K562 (cell line): ENCODE measurements at regions not wholly inside any gene's neighbourhood (a gene's known extent, or its start where the extent isn't known, plus 50 kb on each side); places are given as distances from the start of the nearest gene placed in this dataset.

Experiments used
- CCNT2 ChIP-seq: IDR thresholded peaks from 2 replicates; pipeline ENCODE4 v1.6.1; 2011; ENCODE audit warnings: borderline replicate concordance, low read depth, mild to moderate bottlenecking, moderate library complexity, mixed read lengths, low read length; ENCODE audit not compliant: insufficient read length; ENCODE audit errors: extremely low read depth
- CEBPG ChIP-seq, 3 experiments: fragments of 200-800 bp in 1 of 3; sonication (Bioruptor generic) in 1 of 3; sonication (generic) in 1 of 3; formaldehyde crosslinking in 1 of 3; IDR thresholded peaks in 2 of 3; conservative IDR thresholded peaks in 1 of 3; 2 replicates each; pipeline versions ENCODE4 v1.6.1 to v1.8.0; 2016 to 2022; ENCODE audit warnings: missing compliant biosample characterization in 2 of 3, missing genetic modification characterization in 2 of 3, mild to moderate bottlenecking in 1 of 3, missing genetic modification reagents in 1 of 3
- ELF2 ChIP-seq: fragments of 250-450 bp; sonication (Bioruptor Pico); IDR thresholded peaks from 2 replicates; pipeline ENCODE4 v1.5.0; 2021; ENCODE audit warnings: mild to moderate bottlenecking
- MTF1 ChIP-seq: fragments of 250-450 bp; sonication (Bioruptor Pico); IDR thresholded peaks from 2 replicates; pipeline ENCODE4 v1.9.0; 2021; ENCODE audit warnings: moderate library complexity, mild to moderate bottlenecking, inconsistent platforms, borderline replicate concordance
- PTBP1 ChIP-seq: fragments of 200-400 bp; formaldehyde crosslinking; IDR thresholded peaks from 2 replicates; pipeline ENCODE4 v1.6.1; 2017; ENCODE audit warnings: low read depth, low read length
- SMAD3 ChIP-seq: fragments of 450-650 bp; formaldehyde crosslinking; conservative IDR thresholded peaks from 2 replicates; pipeline ENCODE4 v1.4.0; 2020; ENCODE audit warnings: mild to moderate bottlenecking
- SMARCE1 ChIP-seq: fragments of 450-650 bp; IDR thresholded peaks from 2 replicates; pipeline ENCODE4 v1.7.1; 2016; ENCODE audit warnings: mild to moderate bottlenecking
- STAG1 ChIP-seq: sonication (generic); formaldehyde crosslinking; IDR thresholded peaks from 2 replicates; pipeline ENCODE4 v1.5.0; 2020; ENCODE audit warnings: missing genetic modification reagents, borderline replicate concordance
- TCF7 ChIP-seq: sonication (generic); IDR thresholded peaks from 2 replicates; pipeline ENCODE4 v1.6.1; 2016; ENCODE audit warnings: antibody characterized with exemption, borderline replicate concordance
- XRCC4 ChIP-seq: IDR thresholded peaks from one replicate; pipeline ENCODE4 v1.6.1; 2011; ENCODE audit not compliant: insufficient read depth, insufficient read length; ENCODE audit errors: extremely low read depth
- ZNF133 ChIP-seq: fragments of 250-450 bp; sonication (Bioruptor Pico); IDR thresholded peaks from 2 replicates; pipeline ENCODE4 v1.4.0; 2020; ENCODE audit warnings: mild to moderate bottlenecking
- ZNF644 ChIP-seq: fragments of 200-800 bp; sonication (Bioruptor generic); IDR thresholded peaks from 2 replicates; pipeline ENCODE4 v1.6.1; 2016; ENCODE audit warnings: low read depth, missing genetic modification characterization, missing compliant biosample characterization
- TF ChIP-seq, protein P1 (sequence below): sonication (generic); formaldehyde crosslinking; IDR thresholded peaks from 2 replicates; pipeline ENCODE4 v1.8.0; 2022; ENCODE audit warnings: mild to moderate bottlenecking, missing genetic modification reagents, borderline replicate concordance
- TF ChIP-seq, protein P2 (sequence below): IDR thresholded peaks from 2 replicates; pipeline ENCODE4 v1.6.1; 2014; ENCODE audit warnings: antibody characterized with exemption
- TF ChIP-seq, protein P3 (sequence below): fragments of 250-450 bp; sonication (Bioruptor Pico); IDR thresholded peaks from 2 replicates; pipeline ENCODE4 v1.8.0; 2022; ENCODE audit warnings: moderate library complexity, mild to moderate bottlenecking, inconsistent platforms
- TF ChIP-seq, protein P4 (sequence below): fragments of 200-400 bp; formaldehyde crosslinking; IDR thresholded peaks from 2 replicates; pipeline ENCODE4 v1.6.1; 2017; ENCODE audit warnings: mild to moderate bottlenecking, low read depth, low read length, moderate library complexity
- TF ChIP-seq, protein P5 (sequence below), 2 experiments: fragments of 450-650 bp in 1 of 2; IDR thresholded peaks; 2 replicates each; pipeline ENCODE4 v1.6.1; 2011 to 2017; ENCODE audit warnings: low read depth in 2 of 2, antibody characterized with exemption in 1 of 2, borderline replicate concordance in 1 of 2, low read length in 1 of 2, mild to moderate bottlenecking in 1 of 2, mixed read lengths in 1 of 2; ENCODE audit not compliant: control insufficient read depth in 1 of 2

DNA sequence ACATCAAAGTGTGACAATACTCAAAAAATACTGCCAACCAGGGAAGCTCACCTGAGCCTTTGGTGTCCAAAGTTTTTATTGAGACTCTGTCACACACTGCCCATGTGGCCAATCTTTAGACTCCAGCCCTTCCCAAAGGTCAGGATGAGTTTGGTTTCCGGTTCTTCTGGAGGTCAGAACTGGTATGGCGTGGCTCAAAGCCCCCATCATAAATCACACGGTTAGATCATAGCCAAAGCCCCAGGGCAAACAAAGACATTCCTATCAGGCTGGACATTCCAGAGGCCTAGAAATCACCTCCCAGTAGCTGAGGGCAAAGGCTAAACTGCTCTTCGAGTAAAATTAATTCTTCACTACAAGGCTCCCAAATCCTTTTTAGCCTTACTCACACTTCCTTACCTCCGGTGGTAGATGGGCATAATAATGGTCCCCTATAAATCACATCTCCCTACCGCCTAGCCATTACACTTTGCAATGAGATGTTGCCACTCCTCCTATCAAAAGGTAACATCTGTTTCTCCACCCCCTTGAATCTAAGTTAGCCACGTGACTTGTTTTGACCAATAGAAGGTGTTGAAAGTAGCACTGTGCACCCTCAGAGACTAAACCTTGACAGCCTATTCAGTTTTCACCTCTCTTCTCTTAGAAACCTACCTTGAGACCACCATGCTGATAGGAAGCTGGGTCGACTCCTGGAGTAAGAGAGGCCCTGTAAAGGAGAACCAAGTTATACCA lies 137.8 kb upstream of the DUSP21 start (continued):
- TF ChIP-seq, protein P1, sequence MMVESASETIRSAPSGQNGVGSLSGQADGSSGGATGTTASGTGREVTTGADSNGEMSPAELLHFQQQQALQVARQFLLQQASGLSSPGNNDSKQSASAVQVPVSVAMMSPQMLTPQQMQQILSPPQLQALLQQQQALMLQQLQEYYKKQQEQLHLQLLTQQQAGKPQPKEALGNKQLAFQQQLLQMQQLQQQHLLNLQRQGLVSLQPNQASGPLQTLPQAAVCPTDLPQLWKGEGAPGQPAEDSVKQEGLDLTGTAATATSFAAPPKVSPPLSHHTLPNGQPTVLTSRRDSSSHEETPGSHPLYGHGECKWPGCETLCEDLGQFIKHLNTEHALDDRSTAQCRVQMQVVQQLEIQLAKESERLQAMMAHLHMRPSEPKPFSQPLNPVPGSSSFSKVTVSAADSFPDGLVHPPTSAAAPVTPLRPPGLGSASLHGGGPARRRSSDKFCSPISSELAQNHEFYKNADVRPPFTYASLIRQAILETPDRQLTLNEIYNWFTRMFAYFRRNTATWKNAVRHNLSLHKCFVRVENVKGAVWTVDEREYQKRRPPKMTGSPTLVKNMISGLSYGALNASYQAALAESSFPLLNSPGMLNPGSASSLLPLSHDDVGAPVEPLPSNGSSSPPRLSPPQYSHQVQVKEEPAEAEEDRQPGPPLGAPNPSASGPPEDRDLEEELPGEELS (CRISPR knock-in tag), result no peak
- no peak for TF ChIP-seq ZNF644 (tag)
- no peak for TF ChIP-seq STAG1
- TF ChIP-seq, protein P2, sequence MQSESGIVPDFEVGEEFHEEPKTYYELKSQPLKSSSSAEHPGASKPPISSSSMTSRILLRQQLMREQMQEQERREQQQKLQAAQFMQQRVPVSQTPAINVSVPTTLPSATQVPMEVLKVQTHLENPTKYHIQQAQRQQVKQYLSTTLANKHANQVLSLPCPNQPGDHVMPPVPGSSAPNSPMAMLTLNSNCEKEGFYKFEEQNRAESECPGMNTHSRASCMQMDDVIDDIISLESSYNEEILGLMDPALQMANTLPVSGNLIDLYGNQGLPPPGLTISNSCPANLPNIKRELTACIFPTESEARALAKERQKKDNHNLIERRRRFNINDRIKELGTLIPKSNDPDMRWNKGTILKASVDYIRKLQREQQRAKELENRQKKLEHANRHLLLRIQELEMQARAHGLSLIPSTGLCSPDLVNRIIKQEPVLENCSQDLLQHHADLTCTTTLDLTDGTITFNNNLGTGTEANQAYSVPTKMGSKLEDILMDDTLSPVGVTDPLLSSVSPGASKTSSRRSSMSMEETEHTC, result no peak
- no peak for TF ChIP-seq CCNT2
- no peak for TF ChIP-seq ELF2 (CRISPR knock-in tag)
- TF ChIP-seq SMAD3 (CRISPR knock-in tag), result no peak
- TF ChIP-seq, protein P3, sequence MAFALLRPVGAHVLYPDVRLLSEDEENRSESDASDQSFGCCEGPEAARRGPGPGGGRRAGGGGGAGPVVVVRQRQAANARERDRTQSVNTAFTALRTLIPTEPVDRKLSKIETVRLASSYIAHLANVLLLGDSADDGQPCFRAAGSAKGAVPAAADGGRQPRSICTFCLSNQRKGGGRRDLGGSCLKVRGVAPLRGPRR, result no peak
- no peak for TF ChIP-seq MTF1 (CRISPR knock-in tag)
- TF ChIP-seq CEBPG (CRISPR knock-in tag; IDR thresholded peaks at IDR 0.05), result no peak
- TF ChIP-seq CEBPG (tag; conservative IDR thresholded peaks at IDR 0.05 in 1 of 2, IDR thresholded peaks at IDR 0.05 in 1 of 2), result no peak
- TF ChIP-seq TCF7, result no peak
- TF ChIP-seq PTBP1, result no peak
- no peak for TF ChIP-seq ZNF133 (CRISPR knock-in tag)
- no peak for TF ChIP-seq SMARCE1
- TF ChIP-seq XRCC4, result no peak
- TF ChIP-seq, protein P4, sequence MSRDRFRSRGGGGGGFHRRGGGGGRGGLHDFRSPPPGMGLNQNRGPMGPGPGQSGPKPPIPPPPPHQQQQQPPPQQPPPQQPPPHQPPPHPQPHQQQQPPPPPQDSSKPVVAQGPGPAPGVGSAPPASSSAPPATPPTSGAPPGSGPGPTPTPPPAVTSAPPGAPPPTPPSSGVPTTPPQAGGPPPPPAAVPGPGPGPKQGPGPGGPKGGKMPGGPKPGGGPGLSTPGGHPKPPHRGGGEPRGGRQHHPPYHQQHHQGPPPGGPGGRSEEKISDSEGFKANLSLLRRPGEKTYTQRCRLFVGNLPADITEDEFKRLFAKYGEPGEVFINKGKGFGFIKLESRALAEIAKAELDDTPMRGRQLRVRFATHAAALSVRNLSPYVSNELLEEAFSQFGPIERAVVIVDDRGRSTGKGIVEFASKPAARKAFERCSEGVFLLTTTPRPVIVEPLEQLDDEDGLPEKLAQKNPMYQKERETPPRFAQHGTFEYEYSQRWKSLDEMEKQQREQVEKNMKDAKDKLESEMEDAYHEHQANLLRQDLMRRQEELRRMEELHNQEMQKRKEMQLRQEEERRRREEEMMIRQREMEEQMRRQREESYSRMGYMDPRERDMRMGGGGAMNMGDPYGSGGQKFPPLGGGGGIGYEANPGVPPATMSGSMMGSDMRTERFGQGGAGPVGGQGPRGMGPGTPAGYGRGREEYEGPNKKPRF, result no peak
- TF ChIP-seq, protein P5, sequence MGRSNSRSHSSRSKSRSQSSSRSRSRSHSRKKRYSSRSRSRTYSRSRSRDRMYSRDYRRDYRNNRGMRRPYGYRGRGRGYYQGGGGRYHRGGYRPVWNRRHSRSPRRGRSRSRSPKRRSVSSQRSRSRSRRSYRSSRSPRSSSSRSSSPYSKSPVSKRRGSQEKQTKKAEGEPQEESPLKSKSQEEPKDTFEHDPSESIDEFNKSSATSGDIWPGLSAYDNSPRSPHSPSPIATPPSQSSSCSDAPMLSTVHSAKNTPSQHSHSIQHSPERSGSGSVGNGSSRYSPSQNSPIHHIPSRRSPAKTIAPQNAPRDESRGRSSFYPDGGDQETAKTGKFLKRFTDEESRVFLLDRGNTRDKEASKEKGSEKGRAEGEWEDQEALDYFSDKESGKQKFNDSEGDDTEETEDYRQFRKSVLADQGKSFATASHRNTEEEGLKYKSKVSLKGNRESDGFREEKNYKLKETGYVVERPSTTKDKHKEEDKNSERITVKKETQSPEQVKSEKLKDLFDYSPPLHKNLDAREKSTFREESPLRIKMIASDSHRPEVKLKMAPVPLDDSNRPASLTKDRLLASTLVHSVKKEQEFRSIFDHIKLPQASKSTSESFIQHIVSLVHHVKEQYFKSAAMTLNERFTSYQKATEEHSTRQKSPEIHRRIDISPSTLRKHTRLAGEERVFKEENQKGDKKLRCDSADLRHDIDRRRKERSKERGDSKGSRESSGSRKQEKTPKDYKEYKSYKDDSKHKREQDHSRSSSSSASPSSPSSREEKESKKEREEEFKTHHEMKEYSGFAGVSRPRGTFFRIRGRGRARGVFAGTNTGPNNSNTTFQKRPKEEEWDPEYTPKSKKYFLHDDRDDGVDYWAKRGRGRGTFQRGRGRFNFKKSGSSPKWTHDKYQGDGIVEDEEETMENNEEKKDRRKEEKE (IDR thresholded peaks at IDR 0.05; ENCODE audit: borderline replicate concordance in 1 of 2, control insufficient read depth in 1 of 2, low read depth in 2 of 2, low read length in 1 of 2), result no peak
